Neural cell (in vitro differentiated cells): ENCODE measurements at regions not wholly inside any gene's neighbourhood (a gene's known extent, or its start where the extent isn't known, plus 50 kb on each side); places are given as distances from the start of the nearest gene placed in this dataset.

Source experiments
- H2AFZ ChIP-seq: fragments of 200-600, 300-800 bp; sonication (generic), shearing (Covaris generic); 2 replicates; pipeline ENCODE4 v1.6.0; 2014; ENCODE audit warnings: low read depth, mild to moderate bottlenecking, antibody characterized with exemption, low read length, moderate library complexity
- H3F3A ChIP-seq: fragments of 200-600 bp; shearing (Covaris generic); 2 replicates; pipeline ENCODE4 v1.6.1; 2016; ENCODE audit warnings: mild to moderate bottlenecking, moderate library complexity, mixed read lengths, antibody characterized with exemption, low read length; ENCODE audit not compliant: insufficient read depth, poor library complexity, severe bottlenecking
- H3K27ac ChIP-seq: fragments of 200-600, 300-800 bp; sonication (generic), shearing (Covaris generic); 2 replicates; pipeline ENCODE4 v1.5.1; 2014; ENCODE audit warnings: mild to moderate bottlenecking, low read length, moderate library complexity
- H3K27me3 ChIP-seq: fragments of 300-800, 200-600 bp; sonication (generic), shearing (Covaris generic); 2 replicates; pipeline ENCODE4 v1.6.0; 2014; ENCODE audit warnings: mild to moderate bottlenecking, low read depth, low read length, moderate library complexity; ENCODE audit not compliant: insufficient read depth
- H3K36me3 ChIP-seq: fragments of 300-800, 200-600 bp; sonication (generic), shearing (Covaris generic); 2 replicates; pipeline ENCODE4 v1.5.1; 2014; ENCODE audit warnings: mild to moderate bottlenecking, antibody characterized with exemption, low read length, moderate library complexity; ENCODE audit not compliant: insufficient read depth
- H3K4me2 ChIP-seq: fragments of 300-800, 200-600 bp; sonication (generic), shearing (Covaris generic); 2 replicates; pipeline ENCODE4 v1.6.0; 2014; ENCODE audit warnings: mild to moderate bottlenecking, low read length
- H3K4me3 ChIP-seq: fragments of 300-800, 200-600 bp; sonication (generic), shearing (Covaris generic); 2 replicates; pipeline ENCODE4 v1.5.1; 2014; ENCODE audit warnings: mild to moderate bottlenecking, low read length, moderate library complexity
- H3K79me2 ChIP-seq: fragments of 200-600 bp; shearing (Covaris generic); replicated peaks from 2 replicates; pipeline ENCODE4 v1.6.0; 2014; ENCODE audit warnings: mild to moderate bottlenecking, low read length, moderate library complexity; ENCODE audit not compliant: insufficient read depth
- H3K9ac ChIP-seq: fragments of 300-800, 200-600 bp; sonication (generic), shearing (Covaris generic); 2 replicates; pipeline ENCODE4 v1.6.1; 2016; ENCODE audit warnings: mild to moderate bottlenecking, low read length, mixed read lengths
- H3K9me2 ChIP-seq: fragments of 200-600 bp; shearing (Covaris generic); 2 replicates; pipeline ENCODE4 v1.6.1; 2016; ENCODE audit warnings: mild to moderate bottlenecking, low read length, mixed read lengths; ENCODE audit not compliant: insufficient read depth
- H3K9me3 ChIP-seq: fragments of 200-600, 300-800 bp; sonication (generic), shearing (Covaris generic); 2 replicates; pipeline ENCODE4 v1.6.1; 2016; ENCODE audit warnings: mild to moderate bottlenecking, mixed run types, low read length, moderate library complexity, mixed read lengths
- H4K20me1 ChIP-seq: fragments of 200-600 bp; shearing (Covaris generic); 2 replicates; pipeline ENCODE4 v1.6.1; 2016; ENCODE audit warnings: mild to moderate bottlenecking, mixed run types; ENCODE audit not compliant: insufficient read depth
- CTCF ChIP-seq: fragments of 450-650 bp; IDR thresholded peaks from 2 replicates; pipeline ENCODE4 v1.5.1; 2014; ENCODE audit warnings: antibody characterized with exemption, mild to moderate bottlenecking, moderate library complexity; ENCODE audit not compliant: poor library complexity, severe bottlenecking
- EP300 ChIP-seq: fragments of 450-650 bp; conservative IDR thresholded peaks from 2 replicates; pipeline ENCODE4 v1.6.1; 2014; ENCODE audit warnings: antibody characterized with exemption, mild to moderate bottlenecking, moderate library complexity; ENCODE audit not compliant: poor library complexity, severe bottlenecking
- EZH2 ChIP-seq: fragments of 200-600, 300-800 bp; shearing (Covaris generic), sonication (generic); IDR thresholded peaks from 2 replicates; pipeline ENCODE4 v1.6.1; 2014; ENCODE audit warnings: antibody characterized with exemption, low read length, borderline replicate concordance, mild to moderate bottlenecking; ENCODE audit not compliant: insufficient read depth, poor library complexity, severe bottlenecking
- MXI1 ChIP-seq: fragments of 450-650 bp; conservative IDR thresholded peaks from 2 replicates; pipeline ENCODE4 v1.6.1; 2014; ENCODE audit warnings: antibody characterized with exemption, mild to moderate bottlenecking; ENCODE audit not compliant: poor library complexity, severe bottlenecking
- POLR2AphosphoS5 ChIP-seq: IDR thresholded peaks from 2 replicates; pipeline ENCODE4 v1.6.1; 2012
- RAD21 ChIP-seq: fragments of 450-650 bp; conservative IDR thresholded peaks from 2 replicates; pipeline ENCODE4 v1.6.1; 2014; ENCODE audit warnings: antibody characterized with exemption, mild to moderate bottlenecking, moderate library complexity
- REST ChIP-seq: IDR thresholded peaks from 2 replicates; pipeline ENCODE4 v1.6.1; 2012; ENCODE audit warnings: borderline replicate concordance
- SMC3 ChIP-seq: fragments of 450-650 bp; conservative IDR thresholded peaks from 2 replicates; pipeline ENCODE4 v1.6.1; 2014; ENCODE audit warnings: antibody characterized with exemption, mild to moderate bottlenecking, moderate library complexity; ENCODE audit not compliant: poor library complexity
- TAF1 ChIP-seq: IDR thresholded peaks from 2 replicates; pipeline ENCODE4 v1.6.1; 2012; ENCODE audit warnings: low read depth

GRCh38 chr2:5562865-5563264, 129.3 kb upstream of the SOX11 start:
- no peaks in the 10 kb centered on the region for H3K27me3 ChIP-seq

GRCh38 chr2:5563411-5563810, 128.8 kb upstream of the SOX11 start:
- H3F3A ChIP-seq, result no peaks in the 10 kb centered on the region
- H2AFZ ChIP-seq, result no peak overlapping the region
- no peaks in the 10 kb centered on the region for H3K79me2 ChIP-seq
- H4K20me1 ChIP-seq, result no peaks in the 10 kb centered on the region
- H3K9ac ChIP-seq, result no peak overlapping the region
- no peak overlapping the region for H3K4me3 ChIP-seq
- no peak overlapping the region for H3K27ac ChIP-seq
- H3K9me3 ChIP-seq, result no peaks in the 10 kb centered on the region
- H3K36me3 ChIP-seq, result no peaks in the 10 kb centered on the region
- H3K27me3 ChIP-seq, result no peaks in the 10 kb centered on the region
- H3K9me2 ChIP-seq, result no peaks in the 10 kb centered on the region
- H3K4me2 ChIP-seq, result no peak overlapping the region
- TF ChIP-seq EP300 (no peak), TAF1 (no peak), POLR2AphosphoS5 (no peak), SMC3 (no peak), RAD21 (no peak), EZH2 (no peak), MXI1 (no peak), CTCF (no peak)

More at GRCh38 chr2:5562865-5563264, 129.3 kb upstream of the SOX11 start:
- Histone ChIP-seq H3K4me2 (no peak overlapping the region), H3K9ac (no peak overlapping the region), H3K36me3 (no peaks in the 10 kb centered on the region), H3F3A (no peaks in the 10 kb centered on the region), H2AFZ (no peak overlapping the region), H3K4me3 (no peak overlapping the region), H3K79me2 (no peaks in the 10 kb centered on the region), H3K27ac (no peak overlapping the region), H3K9me2 (no peaks in the 10 kb centered on the region), H3K9me3 (no peaks in the 10 kb centered on the region), H4K20me1 (no peaks in the 10 kb centered on the region)
- TF ChIP-seq POLR2AphosphoS5, result no peak
- TF ChIP-seq MXI1, result no peak
- TF ChIP-seq RAD21, result no peak
- TF ChIP-seq TAF1, result no peak
- no peak for TF ChIP-seq EP300
- no peak for TF ChIP-seq SMC3
- TF ChIP-seq REST, result no peak
- no peak for TF ChIP-seq EZH2
- TF ChIP-seq CTCF, result no peak
